HCT116 (cell line): ENCODE measurements at regions not wholly inside any gene's neighbourhood (a gene's known extent, or its start where the extent isn't known, plus 50 kb on each side); places are given as distances from the start of the nearest gene placed in this dataset.

Source experiments
- ATAC-seq: fragments of 200-7000 bp; cut with Tn5 transposase; 2 replicates; pipeline ENCODE4 v1.9.1; 2020; ENCODE audit warnings: mild to moderate bottlenecking, moderate library complexity
- BruUV-seq: library from RNA; stranded (reverse); fragments of 400-500 nt; replicated peaks from 2 replicates; lab custom pipeline; 2021; lab: Mats Ljungman, UMichigan
- CTCF ChIA-PET: fragments of 300-600 bp; sonication (Branson Sonifier 250); formaldehyde crosslinking; loops from one replicate; lab custom pipeline; 2021; ENCODE audit warnings: antibody characterized with exemption; lab: Charles Lee
- POLR2A ChIA-PET: fragments of 300-600, 350-600 bp; sonication (Branson Sonifier 250); formaldehyde crosslinking; loops from one replicate; lab custom pipeline; 2021; ENCODE audit warnings: antibody characterized with exemption; lab: Charles Lee
- RAD21 ChIA-PET, 2 experiments: fragments of 300-600 bp; sonication (Branson Sonifier 250); formaldehyde crosslinking; loops; one replicate each; lab custom pipeline; 2023; ENCODE audit warnings: low total read pairs in 2 of 2; ENCODE audit not compliant: uncharacterized antibody in 2 of 2, unreplicated experiment in 2 of 2, low non-redundant PET in 1 of 2; lab: Charles Lee
- DNase-seq: peaks from one replicate; pipeline ENCODE4 v3.0.0-alpha.2; 2010; ENCODE audit warnings: low read depth, low spot score
- H2AFZ ChIP-seq: fragments of 200-600 bp; shearing (Covaris generic), sonication (generic); 2 replicates; pipeline ENCODE4 v1.6.1; 2017; ENCODE audit warnings: low read depth, mixed run types, mixed read lengths, antibody characterized with exemption, low read length; ENCODE audit not compliant: poor library complexity, severe bottlenecking
- H3K27ac ChIP-seq: 2 replicates; pipeline ENCODE4 v1.5.1; 2012; ENCODE audit warnings: low read depth, low read length
- H3K27me3 ChIP-seq: fragments of 200-600 bp; sonication (generic); 2 replicates; pipeline ENCODE4 v1.6.1; 2016; ENCODE audit warnings: mixed run types, low read length, mixed read lengths; ENCODE audit not compliant: insufficient read depth
- H3K36me3 ChIP-seq, 2 experiments: fragments of 200-500 bp in 1 of 2; fragments of 200-600 bp in 1 of 2; sonication (Bioruptor generic) in 1 of 2; sonication (generic) in 1 of 2; 2 replicates each; pipeline versions ENCODE4 v1.5.1 to v1.6.1; 2014 to 2016; ENCODE audit warnings: low read length in 2 of 2, inconsistent platforms in 1 of 2, mixed read lengths in 1 of 2, mixed run types in 1 of 2; ENCODE audit not compliant: insufficient read depth in 2 of 2, control insufficient read depth in 1 of 2
- H3K4me1 ChIP-seq, 2 experiments: fragments of 200-600 bp in 1 of 2; sonication (generic) in 1 of 2; 2 replicates each; pipeline versions ENCODE4 v1.5.1 to v1.6.1; 2012 to 2017; ENCODE audit warnings: low read length in 2 of 2, inconsistent platforms in 1 of 2, mild to moderate bottlenecking in 1 of 2, mixed read lengths in 1 of 2, mixed run types in 1 of 2, moderate library complexity in 1 of 2; ENCODE audit not compliant: insufficient read depth in 2 of 2, control insufficient read depth in 1 of 2
- H3K4me2 ChIP-seq: fragments of 200-600 bp; sonication (generic); 2 replicates; pipeline ENCODE4 v1.6.1; 2017; ENCODE audit warnings: mixed run types, low read length, mixed read lengths
- H3K4me3 ChIP-seq, 2 experiments: fragments of 200-600 bp in 1 of 2; sonication (generic) in 1 of 2; replicated peaks in 1 of 2; 2 replicates each; pipeline ENCODE4 v1.5.1; 2011 to 2016; ENCODE audit warnings: low read length in 2 of 2, control low read depth in 1 of 2, low read depth in 1 of 2, mild to moderate bottlenecking in 1 of 2, mixed read lengths in 1 of 2, mixed run types in 1 of 2
- H3K79me2 ChIP-seq: fragments of 200-600 bp; sonication (generic); 2 replicates; pipeline ENCODE4 v1.6.1; 2017; ENCODE audit warnings: mild to moderate bottlenecking, mixed run types, low read length, moderate library complexity, mixed read lengths; ENCODE audit not compliant: insufficient read depth
- H3K9ac ChIP-seq: fragments of 200-600 bp; sonication (generic); 2 replicates; pipeline ENCODE4 v1.6.1; 2016; ENCODE audit warnings: low read length, mixed read lengths
- H3K9me2 ChIP-seq: fragments of 200-600 bp; sonication (generic), shearing (Covaris generic); 2 replicates; pipeline ENCODE4 v1.6.1; 2017; ENCODE audit warnings: mixed run types, mild to moderate bottlenecking, moderate library complexity; ENCODE audit not compliant: insufficient read depth
- H3K9me3 ChIP-seq, 2 experiments: fragments of 200-500 bp in 1 of 2; fragments of 200-600 bp in 1 of 2; sonication (Bioruptor generic) in 1 of 2; sonication (generic) in 1 of 2; 2 replicates each; pipeline ENCODE4 v1.6.1; 2014 to 2017; ENCODE audit warnings: low read length in 2 of 2, mixed read lengths in 2 of 2, inconsistent platforms in 1 of 2, low read depth in 1 of 2, mild to moderate bottlenecking in 1 of 2, mixed run types in 1 of 2, moderate library complexity in 1 of 2; ENCODE audit not compliant: control insufficient read depth in 1 of 2, insufficient read depth in 1 of 2
- H4K20me1 ChIP-seq: fragments of 200-600 bp; sonication (generic), shearing (Covaris generic); 2 replicates; pipeline ENCODE4 v1.6.1; 2017; ENCODE audit warnings: mixed run types, mild to moderate bottlenecking, moderate library complexity; ENCODE audit not compliant: insufficient read depth
- CBX3 ChIP-seq: IDR thresholded peaks from 2 replicates; pipeline ENCODE4 v1.6.1; 2012; ENCODE audit warnings: low read depth
- CEBPB ChIP-seq: IDR thresholded peaks from 2 replicates; pipeline ENCODE4 v1.6.1; 2012; ENCODE audit warnings: low read depth
- CTCF ChIP-seq, 3 experiments: fragments of 200-600 bp in 1 of 3; sonication (generic) in 1 of 3; IDR thresholded peaks in 2 of 3; conservative IDR thresholded peaks in 1 of 3; 2 replicates each; pipeline ENCODE4 v1.5.1; 2012 to 2017; ENCODE audit warnings: low read depth in 2 of 3, low read length in 2 of 3, antibody characterized with exemption in 1 of 3, borderline replicate concordance in 1 of 3, control low read depth in 1 of 3, mild to moderate bottlenecking in 1 of 3, mixed read lengths in 1 of 3, mixed run types in 1 of 3, moderate library complexity in 1 of 3; ENCODE audit not compliant: insufficient read depth in 1 of 3
- EGR1 ChIP-seq: IDR thresholded peaks from 2 replicates; pipeline ENCODE4 v1.6.1; 2012; ENCODE audit warnings: low read depth
- ELF1 ChIP-seq: IDR thresholded peaks from 2 replicates; pipeline ENCODE4 v1.6.1; 2012; ENCODE audit warnings: low read depth, borderline replicate concordance
- FOSL1 ChIP-seq: IDR thresholded peaks from 2 replicates; pipeline ENCODE4 v1.6.1; 2012; ENCODE audit warnings: low read depth
- POLR2AphosphoS5 ChIP-seq: IDR thresholded peaks from 2 replicates; pipeline ENCODE4 v1.6.1; 2011; ENCODE audit warnings: mild to moderate bottlenecking, low read depth, low read length, moderate library complexity
- REST ChIP-seq: IDR thresholded peaks from 2 replicates; pipeline ENCODE4 v1.6.1; 2012; ENCODE audit warnings: low read depth
- YY1 ChIP-seq: IDR thresholded peaks from 2 replicates; pipeline ENCODE4 v1.6.1; 2011; ENCODE audit warnings: low read length, low read depth, moderate library complexity, mild to moderate bottlenecking; ENCODE audit not compliant: insufficient replicate concordance; ENCODE audit errors: extremely low read depth
- intact Hi-C: fragments of 100-400 bp; cut with micrococcal nuclease; formaldehyde crosslinking; loops from 2 replicates; pipeline ENCODE4 v1.10.0; 2022

GRCh38 chr15:62925875-62926274, 116.7 kb upstream of the TPM1 start (continued):
- TF ChIP-seq REST, result no peak

- no peaks in the 10 kb centered on the region for H4K20me1 ChIP-seq
- no TSS peak for BruUV-seq
- DNase-seq, result no peak
- H3K9ac ChIP-seq, result no peak overlapping the region
- TF ChIP-seq EGR1 (no peak), YY1 (no peak), CBX3 (no peak), FOSL1 (no peak), CEBPB (no peak), CTCF (IDR thresholded peaks at IDR 0.05 in 2 of 3, conservative IDR thresholded peaks at IDR 0.05 in 1 of 3; ENCODE audit: borderline replicate concordance in 1 of 3, insufficient read depth in 1 of 3, low read depth in 2 of 3, low read length in 2 of 3) (no peak), ELF1 (no peak), POLR2AphosphoS5 (no peak)
- RAD21 ChIA-PET, result no interaction called here
- H3K9me2 ChIP-seq, result no peaks in the 10 kb centered on the region
- no peak overlapping the region for H3K4me2 ChIP-seq
- no peaks in the 10 kb centered on the region for H3K9me3 ChIP-seq
- no peak overlapping the region for H2AFZ ChIP-seq
- peaks cover 0 to 18% of the 10 kb centered on the region in 2 experiments; a peak in 2 of 4 replicates for H3K4me1 ChIP-seq
- intact Hi-C loops, result no loop called here
- no peaks in the 10 kb centered on the region for H3K27me3 ChIP-seq
- CTCF ChIA-PET, result no interaction called here
- H3K36me3 ChIP-seq, result no peaks in the 10 kb centered on the region
- no peak overlapping the region for H3K27ac ChIP-seq
- no peaks in the 10 kb centered on the region for H3K79me2 ChIP-seq
- no peak for ATAC-seq
- no peak overlapping the region for H3K4me3 ChIP-seq
- POLR2A ChIA-PET, result no interaction called here
Measured at GRCh38 chr15:62927196-62927595, 115.4 kb upstream of the TPM1 start.
